Breast epithelium (tissue), 3 donors: ENCODE measurements at regions not wholly inside any gene's neighbourhood (a gene's known extent, or its start where the extent isn't known, plus 50 kb on each side); places are given as distances from the start of the nearest gene placed in this dataset.
A peak's percentile ranks its signal among the peaks of the same experiment; 100 is the strongest.

Experiments
- CTCF ChIP-seq, 3 donors: fragments of 450-650 bp; IDR thresholded peaks; one replicate each; pipeline ENCODE4 v1.5.1; 2016 to 2017; ENCODE audit warnings: antibody characterized with exemption in 3 of 3, mild to moderate bottlenecking in 3 of 3, moderate library complexity in 3 of 3
- POLR2A ChIP-seq: fragments of 450-650 bp; IDR thresholded peaks from one replicate; pipeline ENCODE4 v1.6.1; 2016; ENCODE audit warnings: antibody characterized with exemption, mild to moderate bottlenecking, moderate library complexity

GRCh38 chr4:124322234-124323065 is 390.1 kb downstream of the ANKRD50 start:
- TF ChIP-seq POLR2A = no peak
- peak; percentile 39 to 57 (median 57) for TF ChIP-seq CTCF (IDR thresholded peaks at IDR 0.05)
